A673 (cell line): ENCODE measurements at regions not wholly inside any gene's neighbourhood (a gene's known extent, or its start where the extent isn't known, plus 50 kb on each side); places are given as distances from the start of the nearest gene placed in this dataset.

Source experiments
- BruUV-seq: library from RNA; stranded (reverse); fragments of 400-500 nt; replicated peaks from 2 replicates; lab custom pipeline; 2021; lab: Mats Ljungman, UMichigan
- CTCF ChIA-PET: fragments of 300-600 bp; sonication (Branson Sonifier 250); formaldehyde crosslinking; loops from one replicate; lab custom pipeline; 2022; ENCODE audit warnings: antibody characterized with exemption; lab: Charles Lee
- POLR2A ChIA-PET: fragments of 300-600 bp; sonication (Branson Sonifier 250); formaldehyde crosslinking; loops from one replicate; lab custom pipeline; 2022; ENCODE audit warnings: antibody characterized with exemption; ENCODE audit not compliant: low non-redundant PET; lab: Charles Lee
- DNase-seq: peaks from one replicate; pipeline ENCODE4 v3.0.0-alpha.2; 2015; ENCODE audit warnings: low spot score
- H3K27ac ChIP-seq: fragments of 200-600 bp; sonication (generic); 2 replicates; pipeline ENCODE4 v1.5.1; 2016; ENCODE audit warnings: mixed run types, low read depth, mild to moderate bottlenecking, mixed read lengths, antibody characterized with exemption, low read length; ENCODE audit not compliant: poor library complexity, severe bottlenecking
- H3K27me3 ChIP-seq: fragments of 200-600 bp; sonication (generic); replicated peaks from 2 replicates; pipeline ENCODE4 v1.6.1; 2017; ENCODE audit warnings: mixed run types, low read depth, mild to moderate bottlenecking, mixed read lengths, antibody characterized with exemption, low read length; ENCODE audit not compliant: insufficient read depth, poor library complexity
- H3K36me3 ChIP-seq: fragments of 200-600 bp; sonication (generic); 2 replicates; pipeline ENCODE4 v1.6.1; 2016; ENCODE audit warnings: mixed run types, mild to moderate bottlenecking, mixed read lengths, antibody characterized with exemption, low read length; ENCODE audit not compliant: insufficient read depth, poor library complexity, severe bottlenecking
- H3K4me1 ChIP-seq: fragments of 200-600 bp; sonication (generic); 2 replicates; pipeline ENCODE4 v1.6.1; 2017; ENCODE audit warnings: mixed run types, mild to moderate bottlenecking, mixed read lengths, antibody characterized with exemption, low read length; ENCODE audit not compliant: insufficient read depth, poor library complexity, severe bottlenecking
- H3K4me3 ChIP-seq: fragments of 200-600 bp; sonication (generic); 2 replicates; pipeline ENCODE4 v1.5.1; 2016; ENCODE audit warnings: low read depth, mixed run types, mild to moderate bottlenecking, mixed read lengths, low read length; ENCODE audit not compliant: poor library complexity, severe bottlenecking
- H3K9me3 ChIP-seq: fragments of 200-600 bp; sonication (generic); 2 replicates; pipeline ENCODE4 v1.6.1; 2016; ENCODE audit warnings: mixed run types, low read depth, mild to moderate bottlenecking, mixed read lengths, antibody characterized with exemption, low read length; ENCODE audit not compliant: poor library complexity, severe bottlenecking
- EZH2 ChIP-seq: fragments of 200-600 bp; sonication (generic); IDR thresholded peaks from 2 replicates; pipeline ENCODE4 v1.6.1; 2017; ENCODE audit warnings: borderline replicate concordance, low read depth, mild to moderate bottlenecking, mixed read lengths, antibody characterized with exemption, low read length; ENCODE audit not compliant: poor library complexity, severe bottlenecking
- intact Hi-C: fragments of 100-400 bp; cut with micrococcal nuclease; formaldehyde crosslinking; loops from one replicate; pipeline ENCODE4 v1.10.0; 2022; ENCODE audit not compliant: unreplicated experiment
- TF ChIP-seq, protein P1 (sequence below): fragments of 300-800, 200-600 bp; sonication (generic); conservative IDR thresholded peaks from 2 replicates; pipeline ENCODE4 v1.5.1; 2017; ENCODE audit warnings: low read depth, mild to moderate bottlenecking, antibody characterized with exemption, low read length, moderate library complexity, mixed read lengths

DNA sequence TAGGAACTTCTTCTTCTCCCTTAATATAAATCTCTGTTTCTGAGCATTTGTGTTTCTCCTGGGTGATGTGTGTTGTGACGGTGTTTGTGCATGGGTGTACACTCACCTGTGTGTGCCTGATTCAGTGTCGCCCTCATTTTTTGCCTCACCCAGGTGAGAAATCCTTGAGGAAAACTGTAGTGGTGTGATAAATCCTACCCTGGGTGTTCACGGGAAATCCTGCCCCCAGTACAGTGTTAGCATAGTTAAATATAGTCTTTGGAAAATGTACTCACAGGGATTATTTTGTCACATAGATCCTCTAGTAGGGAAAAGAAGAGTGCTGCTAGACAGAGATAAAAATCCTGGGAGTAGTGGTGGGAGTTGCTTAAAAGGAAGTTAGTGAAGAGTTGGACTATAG is 291.9 kb upstream of the PITX2 start:
- no peak overlapping the region for H3K27ac ChIP-seq
- TF ChIP-seq, protein P1, sequence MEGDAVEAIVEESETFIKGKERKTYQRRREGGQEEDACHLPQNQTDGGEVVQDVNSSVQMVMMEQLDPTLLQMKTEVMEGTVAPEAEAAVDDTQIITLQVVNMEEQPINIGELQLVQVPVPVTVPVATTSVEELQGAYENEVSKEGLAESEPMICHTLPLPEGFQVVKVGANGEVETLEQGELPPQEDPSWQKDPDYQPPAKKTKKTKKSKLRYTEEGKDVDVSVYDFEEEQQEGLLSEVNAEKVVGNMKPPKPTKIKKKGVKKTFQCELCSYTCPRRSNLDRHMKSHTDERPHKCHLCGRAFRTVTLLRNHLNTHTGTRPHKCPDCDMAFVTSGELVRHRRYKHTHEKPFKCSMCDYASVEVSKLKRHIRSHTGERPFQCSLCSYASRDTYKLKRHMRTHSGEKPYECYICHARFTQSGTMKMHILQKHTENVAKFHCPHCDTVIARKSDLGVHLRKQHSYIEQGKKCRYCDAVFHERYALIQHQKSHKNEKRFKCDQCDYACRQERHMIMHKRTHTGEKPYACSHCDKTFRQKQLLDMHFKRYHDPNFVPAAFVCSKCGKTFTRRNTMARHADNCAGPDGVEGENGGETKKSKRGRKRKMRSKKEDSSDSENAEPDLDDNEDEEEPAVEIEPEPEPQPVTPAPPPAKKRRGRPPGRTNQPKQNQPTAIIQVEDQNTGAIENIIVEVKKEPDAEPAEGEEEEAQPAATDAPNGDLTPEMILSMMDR: no peak
- no peak for TF ChIP-seq EZH2
- intact Hi-C loops: no loop called here
- no peaks in the 10 kb centered on the region for H3K9me3 ChIP-seq
- BruUV-seq: no TSS peak
- ChIA-PET POLR2A (no interaction called here), CTCF (no interaction called here)
- H3K27me3 ChIP-seq: no peaks in the 10 kb centered on the region
- no peaks in the 10 kb centered on the region for H3K4me1 ChIP-seq
- DNase-seq: no peak
- no peak overlapping the region for H3K4me3 ChIP-seq
- no peaks in the 10 kb centered on the region for H3K36me3 ChIP-seq

DNA sequence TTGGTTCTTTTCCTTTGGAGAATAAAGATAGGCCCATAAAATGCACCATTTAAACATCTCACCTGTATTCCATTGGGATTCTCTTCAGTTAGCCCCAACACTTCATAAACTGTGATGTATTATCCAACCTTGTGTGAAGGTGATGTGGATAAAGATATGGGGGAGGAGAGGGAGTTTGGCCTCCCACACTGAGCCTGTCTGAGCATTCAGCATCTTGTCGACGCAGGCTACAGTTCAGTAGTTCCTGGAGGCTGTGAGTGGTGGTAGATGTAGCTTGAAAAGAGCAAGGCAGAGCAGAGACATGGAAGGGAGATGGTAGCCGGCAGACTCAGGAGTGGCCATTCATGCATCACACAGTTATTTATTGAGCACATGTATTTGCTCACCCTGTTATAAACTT is 292.4 kb upstream of the PITX2 start:
- CTCF ChIA-PET: no interaction called here
- no peak overlapping the region for H3K4me3 ChIP-seq
- DNase-seq: no peak

DNA sequence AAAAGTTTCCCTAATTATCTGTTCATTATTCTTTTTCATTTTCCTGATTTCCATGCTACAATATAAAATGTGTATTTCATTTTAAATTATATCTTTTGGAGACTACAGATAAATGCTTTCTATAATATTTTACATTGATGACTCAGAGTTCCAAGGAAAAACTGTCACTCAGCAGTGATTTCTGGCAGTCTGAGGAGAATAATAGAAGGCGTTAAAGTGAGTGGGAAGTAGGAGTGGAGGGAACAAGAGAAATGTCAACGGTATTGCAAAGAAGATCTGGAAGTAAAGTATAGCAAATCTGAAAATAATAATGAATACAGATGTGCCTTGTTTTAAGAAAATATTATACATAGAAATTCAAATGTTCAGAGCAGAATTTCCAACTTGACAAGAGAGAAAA is 293.6 kb upstream of the PITX2 start:
- BruUV-seq: no TSS peak
- POLR2A ChIA-PET: no interaction called here
- Histone ChIP-seq H3K27ac (no peak overlapping the region), H3K4me3 (no peak overlapping the region), H3K27me3 (no peaks in the 10 kb centered on the region), H3K9me3 (no peaks in the 10 kb centered on the region), H3K36me3 (no peaks in the 10 kb centered on the region), H3K4me1 (no peaks in the 10 kb centered on the region)
- TF ChIP-seq, protein P1: no peak
- no peak for TF ChIP-seq EZH2
- no peak for DNase-seq
- CTCF ChIA-PET: no interaction called here
- intact Hi-C loops: no loop called here

More for the DNA sequence above, 292.4 kb upstream of the PITX2 start:
- no peaks in the 10 kb centered on the region for H3K9me3 ChIP-seq
- H3K27ac ChIP-seq: no peak overlapping the region
- POLR2A ChIA-PET: no interaction called here
- H3K4me1 ChIP-seq: no peaks in the 10 kb centered on the region
- BruUV-seq: no TSS peak
- TF ChIP-seq, protein P1: no peak
- no peak for TF ChIP-seq EZH2
- intact Hi-C loops: no loop called here
- no peaks in the 10 kb centered on the region for H3K27me3 ChIP-seq
- no peaks in the 10 kb centered on the region for H3K36me3 ChIP-seq
